GM23338 (cell line): ENCODE measurements at regions not wholly inside any gene's neighbourhood (a gene's known extent, or its start where the extent isn't known, plus 50 kb on each side); places are given as distances from the start of the nearest gene placed in this dataset.

Source experiments
- ATAC-seq: fragments of 200-7000 bp; cut with Tn5 transposase; 3 replicates; pipeline ENCODE4 v1.9.1; 2020
- DNase-seq: peaks from one replicate; pipeline ENCODE4 v3.0.0-alpha.2; 2015; ENCODE audit warnings: low spot score
- H2AFZ ChIP-seq: fragments of 200-600 bp; sonication (generic); 2 replicates; pipeline ENCODE4 v1.8.0; 2016; ENCODE audit warnings: antibody characterized with exemption, mild to moderate bottlenecking, moderate library complexity
- H3F3A ChIP-seq: fragments of 200-600 bp; sonication (generic); replicated peaks from 2 replicates; pipeline ENCODE4 v1.8.0; 2017; ENCODE audit warnings: antibody characterized with exemption, mixed run types, low read depth
- H3K27ac ChIP-seq: fragments of 200-600 bp; sonication (generic); 2 replicates; pipeline ENCODE4 v1.6.1; 2016; ENCODE audit warnings: low read depth
- H3K27me3 ChIP-seq: fragments of 200-600 bp; sonication (generic); 2 replicates; pipeline ENCODE4 v1.8.0; 2016; ENCODE audit warnings: mild to moderate bottlenecking, mixed run types, moderate library complexity; ENCODE audit not compliant: insufficient read depth
- H3K36me3 ChIP-seq: fragments of 200-600 bp; sonication (generic); 2 replicates; pipeline ENCODE4 v1.8.0; 2016; ENCODE audit warnings: mild to moderate bottlenecking; ENCODE audit not compliant: insufficient read depth
- H3K4me1 ChIP-seq: fragments of 200-600 bp; sonication (generic); 2 replicates; pipeline ENCODE4 v1.8.0; 2016; ENCODE audit warnings: mild to moderate bottlenecking, moderate library complexity; ENCODE audit not compliant: insufficient read depth
- H3K4me2 ChIP-seq: fragments of 200-600 bp; sonication (generic); 2 replicates; pipeline ENCODE4 v1.7.1; 2017; ENCODE audit warnings: mixed run types
- H3K4me3 ChIP-seq: fragments of 200-600 bp; sonication (generic); 2 replicates; pipeline ENCODE4 v1.6.1; 2016; ENCODE audit warnings: mixed run types
- H3K79me2 ChIP-seq: fragments of 200-600 bp; sonication (generic); replicated peaks from 2 replicates; pipeline ENCODE4 v1.8.0; 2017; ENCODE audit warnings: mild to moderate bottlenecking; ENCODE audit not compliant: insufficient read depth
- H3K9me2 ChIP-seq: fragments of 200-600 bp; sonication (generic); 2 replicates; pipeline ENCODE4 v1.8.0; 2017; ENCODE audit not compliant: insufficient read depth
- H4K20me1 ChIP-seq: fragments of 200-600 bp; sonication (generic); replicated peaks from 2 replicates; pipeline ENCODE4 v1.8.0; 2017; ENCODE audit warnings: mild to moderate bottlenecking; ENCODE audit not compliant: insufficient read depth
- H3K27ac Mint-ChIP-seq: 2 replicates; pipeline ENCODE4 v1.8.0; 2020; ENCODE audit warnings: inconsistent platforms, mild to moderate bottlenecking, moderate library complexity, mixed read lengths
- H3K27me3 Mint-ChIP-seq: 3 replicates; pipeline ENCODE4 v1.8.0; 2022; ENCODE audit warnings: low read depth, mild to moderate bottlenecking, moderate library complexity, mixed read lengths, inconsistent platforms; ENCODE audit not compliant: insufficient read depth, poor library complexity
- H3K36me3 Mint-ChIP-seq: 3 replicates; pipeline ENCODE4 v1.8.0; 2021; ENCODE audit warnings: low read depth, mild to moderate bottlenecking, inconsistent platforms, moderate library complexity, mixed read lengths
- H3K4me1 Mint-ChIP-seq: 3 replicates; pipeline ENCODE4 v1.8.0; 2020; ENCODE audit warnings: mild to moderate bottlenecking, inconsistent platforms, mixed read lengths
- H3K4me3 Mint-ChIP-seq: 3 replicates; pipeline ENCODE4 v1.8.0; 2021; ENCODE audit warnings: moderate library complexity, mild to moderate bottlenecking, inconsistent platforms, mixed read lengths
- H3K9me3 Mint-ChIP-seq: 3 replicates; pipeline ENCODE4 v1.8.0; 2020; ENCODE audit warnings: moderate library complexity, mild to moderate bottlenecking, inconsistent platforms, mixed read lengths
- CTCF ChIP-seq, 2 experiments: fragments of 200-600 bp in 1 of 2; sonication (generic) in 1 of 2; conservative IDR thresholded peaks; 2 replicates each; pipeline versions ENCODE4 v1.5.1 to v1.6.1; 2016 to 2017; ENCODE audit warnings: antibody characterized with exemption in 2 of 2, low read depth in 2 of 2, mild to moderate bottlenecking in 2 of 2, moderate library complexity in 1 of 2
- ETS1 ChIP-seq: IDR thresholded peaks from 2 replicates; pipeline ENCODE4 v1.6.1; 2016; ENCODE audit warnings: antibody characterized with exemption
- EZH2 ChIP-seq: fragments of 200-600 bp; sonication (generic); IDR thresholded peaks from one replicate; pipeline ENCODE4 v1.8.0; 2017; ENCODE audit warnings: antibody characterized with exemption, mild to moderate bottlenecking, low read depth; ENCODE audit not compliant: unreplicated experiment
- JUNB ChIP-seq: IDR thresholded peaks from one replicate; pipeline ENCODE4 v1.6.1; 2016; ENCODE audit warnings: antibody characterized with exemption; ENCODE audit not compliant: unreplicated experiment
- NANOG ChIP-seq: IDR thresholded peaks from 2 replicates; pipeline ENCODE4 v1.6.1; 2016; ENCODE audit warnings: antibody characterized with exemption, borderline replicate concordance
- STAT1 ChIP-seq: IDR thresholded peaks from one replicate; pipeline ENCODE4 v1.6.1; 2016; ENCODE audit warnings: antibody characterized with exemption; ENCODE audit not compliant: unreplicated experiment
- ZNF114 ChIP-seq: fragments of 250-450 bp; sonication (Bioruptor Pico); IDR thresholded peaks from 2 replicates; pipeline ENCODE4 v1.5.0; 2020; ENCODE audit warnings: mild to moderate bottlenecking, moderate library complexity
- ZNF462 ChIP-seq: fragments of 250-450 bp; sonication (Bioruptor Pico); IDR thresholded peaks from 2 replicates; pipeline ENCODE4 v1.5.0; 2020; ENCODE audit warnings: mild to moderate bottlenecking, moderate library complexity

GRCh38 chr20:52736507-52736906 is 235.7 kb upstream of the TSHZ2 start:
- DNase-seq (no peak), ATAC-seq (no peak)
- peaks cover 5% of the 10 kb centered on the region; the same call in 1 of the 3 replicates for H3K4me1 Mint-ChIP-seq
- H3K9me3 Mint-ChIP-seq = no peaks in the 10 kb centered on the region
- H4K20me1 ChIP-seq = no peaks in the 10 kb centered on the region
- H3K27me3 ChIP-seq = no peaks in the 10 kb centered on the region
- no peak overlapping the region for H3K4me3 ChIP-seq
- TF ChIP-seq ZNF114 (CRISPR knock-in tag) (no peak), JUNB (no peak), STAT1 (no peak), ZNF462 (CRISPR knock-in tag) (no peak), ETS1 (no peak), CTCF (conservative IDR thresholded peaks at IDR 0.05; ENCODE audit: low read depth in 2 of 2) (no peak), EZH2 (no peak), NANOG (no peak)
- H3K27me3 Mint-ChIP-seq = peaks cover 4% of the 10 kb centered on the region
- H3F3A ChIP-seq = no peaks in the 10 kb centered on the region
- no peak overlapping the region for H3K27ac ChIP-seq
- no peak overlapping the region for H2AFZ ChIP-seq
- no peak overlapping the region for H3K4me2 ChIP-seq
- peaks cover 6% of the 10 kb centered on the region; the same call in 1 of the 2 replicates for H3K9me2 ChIP-seq
- no peak overlapping the region for H3K27ac Mint-ChIP-seq
- H3K4me1 ChIP-seq = no peaks in the 10 kb centered on the region
- H3K79me2 ChIP-seq = no peaks in the 10 kb centered on the region
- H3K36me3 Mint-ChIP-seq = no peaks in the 10 kb centered on the region
- H3K36me3 ChIP-seq = no peaks in the 10 kb centered on the region
- H3K4me3 Mint-ChIP-seq = no peak overlapping the region
